HepG2 (cell line): ENCODE measurements at regions not wholly inside any gene's neighbourhood (a gene's known extent, or its start where the extent isn't known, plus 50 kb on each side); places are given as distances from the start of the nearest gene placed in this dataset.

Experiments
- ATAC-seq: fragments of 200-7000 bp; cut with Tn5 transposase; 3 replicates; pipeline ENCODE4 v1.9.1; 2020; ENCODE audit warnings: mild to moderate bottlenecking, moderate library complexity
- BruUV-seq: library from RNA; stranded (reverse); fragments of 400-500 nt; replicated peaks from 2 replicates; lab custom pipeline; 2021; lab: Mats Ljungman, UMichigan
- CTCF ChIA-PET: fragments of 300-600 bp; formaldehyde crosslinking; extraction: SDS; loops from one replicate; lab custom pipeline; 2021; ENCODE audit warnings: low total read pairs, inconsistent platforms, low intra/inter-chr PET ratio; lab: Yijun Ruan, JAX
- POLR2A ChIA-PET: fragments of 350-600 bp; sonication (Branson Sonifier 250); formaldehyde crosslinking; loops from one replicate; lab custom pipeline; 2020; ENCODE audit warnings: antibody characterized with exemption, inconsistent platforms; lab: Yijun Ruan, JAX
- DNase-seq: peaks from one replicate; pipeline ENCODE4 v3.0.0-alpha.2; 2015; ENCODE audit warnings: low spot score
- FAIRE-seq: peaks from 3 replicates; lab custom pipeline; 2011; peaks lifted over from hg19 to GRCh38; lab: Jason Lieb, UNC
- H2AFZ ChIP-seq: one replicate; pipeline ENCODE4 v1.6.1; 2011; ENCODE audit warnings: low read length, inconsistent platforms
- H3K27ac ChIP-seq: fragments of 300-600 bp; 3 replicates; pipeline ENCODE4 v1.8.0; 2011; ENCODE audit warnings: mixed run types, mild to moderate bottlenecking, mixed read lengths, low read length, inconsistent platforms; ENCODE audit not compliant: insufficient read depth; ENCODE audit errors: extremely low read length
- H3K27me3 ChIP-seq, 2 experiments: fragments of 200-600 bp in 1 of 2; 2 replicates in 1 of 2; 3 replicates in 1 of 2; pipeline versions ENCODE4 v1.6.0 to v1.8.0; 2011; ENCODE audit warnings: low read length in 2 of 2, mild to moderate bottlenecking in 2 of 2, moderate library complexity in 2 of 2, inconsistent platforms in 1 of 2; ENCODE audit not compliant: insufficient read depth in 2 of 2, control insufficient read depth in 1 of 2
- H3K36me3 ChIP-seq, 2 experiments: fragments of 200-600 bp in 1 of 2; replicated peaks in 1 of 2; 2 replicates in 1 of 2; 3 replicates in 1 of 2; pipeline versions ENCODE4 v1.5.1 to v1.8.0; 2011; ENCODE audit warnings: low read length in 2 of 2, inconsistent platforms in 1 of 2; ENCODE audit not compliant: insufficient read depth in 2 of 2, control insufficient read depth in 1 of 2
- H3K4me1 ChIP-seq: 2 replicates; pipeline ENCODE4 v1.5.1; 2012; ENCODE audit warnings: low read length, inconsistent platforms; ENCODE audit not compliant: insufficient read depth
- H3K4me2 ChIP-seq: 2 replicates; pipeline ENCODE4 v1.6.0; 2011; ENCODE audit warnings: low read depth, low read length, inconsistent platforms
- H3K4me3 ChIP-seq, 3 experiments: fragments of 200-600 bp in 1 of 3; sonication (generic), shearing (Covaris generic) in 1 of 3; replicated peaks in 1 of 3; 2 replicates each; pipeline ENCODE4 v1.5.1; 2011 to 2016; ENCODE audit warnings: low read length in 3 of 3, inconsistent platforms in 2 of 3, low read depth in 2 of 3, mild to moderate bottlenecking in 2 of 3, control low read depth in 1 of 3, mixed read lengths in 1 of 3; ENCODE audit not compliant: insufficient read depth in 1 of 3
- H3K79me2 ChIP-seq: one replicate; pipeline ENCODE4 v1.6.1; 2011; ENCODE audit warnings: low read length, inconsistent platforms; ENCODE audit not compliant: insufficient read depth
- H3K9ac ChIP-seq: 2 replicates; pipeline ENCODE4 v1.6.0; 2011; ENCODE audit warnings: mild to moderate bottlenecking, low read depth, low read length, inconsistent platforms; ENCODE audit not compliant: insufficient read depth
- H3K9me3 ChIP-seq: 2 replicates; pipeline ENCODE4 v1.5.1; 2012; ENCODE audit warnings: mild to moderate bottlenecking, low read length
- H4K20me1 ChIP-seq: 2 replicates; pipeline ENCODE4 v1.6.0; 2011; ENCODE audit warnings: inconsistent platforms, mild to moderate bottlenecking, low read length, moderate library complexity; ENCODE audit not compliant: insufficient read depth
- FOXP4 ChIP-seq: sonication (generic); formaldehyde crosslinking; IDR thresholded peaks from 2 replicates; pipeline ENCODE4 v1.4.0; 2020; ENCODE audit warnings: missing genetic modification reagents
- MAFK ChIP-seq, 2 experiments: IDR thresholded peaks in 1 of 2; conservative IDR thresholded peaks in 1 of 2; 2 replicates each; pipeline ENCODE4 v1.6.1; 2011; ENCODE audit warnings: improper control_type of control experiment in 2 of 2, low read length in 2 of 2
- MEIS2 ChIP-seq: sonication (generic); formaldehyde crosslinking; IDR thresholded peaks from 2 replicates; pipeline ENCODE4 v1.9.0; 2021; ENCODE audit warnings: mild to moderate bottlenecking, missing genetic modification reagents
- NFIC ChIP-seq: IDR thresholded peaks from 2 replicates; pipeline ENCODE4 v1.6.1; 2012; ENCODE audit warnings: mild to moderate bottlenecking, low read length, inconsistent platforms
- PPARG ChIP-seq: conservative IDR thresholded peaks from 2 replicates; pipeline ENCODE4 v1.6.1; 2016; ENCODE audit warnings: missing biosample characterization, missing genetic modification reagents
- SIX4 ChIP-seq: sonication (generic); formaldehyde crosslinking; IDR thresholded peaks from 2 replicates; pipeline ENCODE4 v1.4.0; 2020; ENCODE audit warnings: missing genetic modification reagents
- SMARCE1 ChIP-seq: fragments of 450-650 bp; IDR thresholded peaks from 2 replicates; pipeline ENCODE4 v1.6.1; 2017; ENCODE audit warnings: borderline replicate concordance
- SP4 ChIP-seq: sonication (generic); formaldehyde crosslinking; IDR thresholded peaks from 2 replicates; pipeline ENCODE4 v1.8.1; 2023; ENCODE audit warnings: mild to moderate bottlenecking, missing genetic modification reagents
- ZNF205 ChIP-seq: IDR thresholded peaks from 2 replicates; pipeline ENCODE4 v1.6.1; 2018; ENCODE audit warnings: missing biosample characterization, missing genetic modification reagents
- ZNF263 ChIP-seq: sonication (generic); formaldehyde crosslinking; IDR thresholded peaks from 2 replicates; pipeline ENCODE4 v1.4.0; 2020; ENCODE audit warnings: missing genetic modification reagents
- ZNF34 ChIP-seq: sonication (generic); formaldehyde crosslinking; IDR thresholded peaks from 2 replicates; pipeline ENCODE4 v1.4.0; 2020; ENCODE audit warnings: mild to moderate bottlenecking, missing genetic modification reagents, borderline replicate concordance
- WGBS: methylation state at CpG from one replicate; pipeline ENCODE4 v1.1.6; 2017; ENCODE audit warnings: low lambda C conversion rate; 5-methylcytosine and 5-hydroxymethylcytosine counted together
- in situ Hi-C: cut with HindIII; loops from 2 replicates; pipeline ENCODE4 v1.10.0; 2017; ENCODE audit warnings: low pct_unique_long_range_greater_than_20kb; ENCODE audit not compliant: extremely low pct_ligation_motif_present
- intact Hi-C: fragments of 100-400 bp; cut with micrococcal nuclease; formaldehyde crosslinking; loops from one replicate; pipeline ENCODE4 v1.10.0; 2022; ENCODE audit not compliant: unreplicated experiment

DNA sequence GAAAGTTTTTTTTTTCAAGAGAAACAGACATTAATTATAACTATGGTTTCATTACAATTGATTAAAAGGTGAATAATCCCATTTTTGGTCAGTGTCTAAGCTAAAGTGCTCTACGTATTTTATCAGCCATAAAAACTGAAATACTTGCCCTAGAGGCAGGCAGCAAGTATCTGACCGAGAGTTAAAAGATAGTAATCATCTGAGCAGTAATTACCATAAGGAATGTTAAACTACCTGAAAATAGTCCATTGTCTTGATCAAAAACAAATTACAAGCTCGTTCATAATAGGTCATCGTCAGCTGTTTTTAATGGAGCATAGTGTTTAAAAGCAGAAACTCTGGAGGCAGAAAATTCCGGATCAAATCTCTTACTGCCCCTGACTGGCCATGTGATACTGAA, 105.7 kb upstream of the ZEB2 start:
- 3% methylated on average over 5 of the region's 5 CpGs for WGBS
- Histone ChIP-seq H2AFZ (no peak overlapping the region), H3K79me2 (no peaks in the 10 kb centered on the region), H3K9me3 (no peaks in the 10 kb centered on the region), H3K4me3 (no peak overlapping the region), H3K27ac (no peak overlapping the region), H4K20me1 (no peaks in the 10 kb centered on the region), H3K36me3 (no peaks in the 10 kb centered on the region), H3K9ac (no peak overlapping the region), H3K4me1 (no peaks in the 10 kb centered on the region), H3K4me2 (no peak overlapping the region), H3K27me3 (no peaks in the 10 kb centered on the region)
- BruUV-seq: no TSS peak
- intact Hi-C loops (no loop called here), in situ Hi-C loops (no loop called here)
- FAIRE-seq (no peak), DNase-seq (no peak), ATAC-seq (no peak)
- POLR2A ChIA-PET: no interaction called here
- TF ChIP-seq MAFK (conservative IDR thresholded peaks at IDR 0.05 in 1 of 2, IDR thresholded peaks at IDR 0.05 in 1 of 2; ENCODE audit: low read length in 2 of 2) (peak in 1 of 2 experiments; percentile 41; a peak in 1 of 4 replicates), FOXP4 (CRISPR knock-in tag) (no peak), SP4 (no peak), PPARG (CRISPR knock-in tag) (no peak), ZNF34 (CRISPR knock-in tag) (no peak)
- CTCF ChIA-PET: no interaction called here

DNA sequence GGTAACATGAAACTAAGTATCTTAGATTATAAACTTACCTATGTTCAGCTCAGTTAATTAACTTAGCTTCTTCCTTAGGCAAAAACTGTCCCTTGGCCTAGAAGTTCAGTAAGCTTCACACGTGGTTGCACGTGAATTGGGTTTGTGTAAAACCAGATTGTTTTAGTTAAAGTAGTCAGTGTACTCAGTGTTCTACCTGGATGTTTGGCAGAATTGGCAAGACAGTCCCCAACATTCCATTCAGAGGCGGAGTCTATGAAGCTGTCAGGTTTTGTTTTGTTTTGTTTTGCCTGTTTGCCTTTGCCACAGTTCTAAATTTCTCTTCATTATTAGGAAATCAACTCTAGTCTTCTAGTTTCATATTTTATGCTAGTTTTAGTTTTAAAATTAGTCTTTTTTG, 105.3 kb upstream of the ZEB2 start:
- 5% methylated on average over 3 of the region's 3 CpGs for WGBS
- ATAC-seq (no peak), DNase-seq (no peak), FAIRE-seq (no peak)
- Histone ChIP-seq H3K27ac (no peak overlapping the region), H3K36me3 (no peaks in the 10 kb centered on the region), H3K4me2 (no peak overlapping the region), H3K9me3 (no peaks in the 10 kb centered on the region), H3K79me2 (no peaks in the 10 kb centered on the region), H3K4me1 (no peaks in the 10 kb centered on the region), H3K9ac (no peak overlapping the region), H4K20me1 (no peaks in the 10 kb centered on the region), H2AFZ (no peak overlapping the region), H3K4me3 (no peak overlapping the region), H3K27me3 (no peaks in the 10 kb centered on the region)
- ChIA-PET CTCF (no interaction called here), POLR2A (no interaction called here)
- TF ChIP-seq SIX4 (CRISPR knock-in tag): no peak
- no peak for TF ChIP-seq SMARCE1
- TF ChIP-seq NFIC: no peak
- TF ChIP-seq ZNF263 (CRISPR knock-in tag): no peak
- TF ChIP-seq ZNF205: no peak
- TF ChIP-seq MEIS2: no peak
- BruUV-seq: no TSS peak
- intact Hi-C loops: no loop called here
- in situ Hi-C loops: no loop called here
